ENCODE measurements at regions not wholly inside any gene's neighbourhood (a gene's known extent, or its start where the extent isn't known, plus 50 kb on each side); places are given as distances from the start of the nearest gene placed in this dataset.

GRCh38 chr1:22275167-22275566 lies 132.3 kb upstream of the WNT4 start:
- Histone ChIP-seq H3K27me3 (ENCODE audit: insufficient read depth, low read depth) (peaks cover 49% of the 10 kb centered on the region), H3K9ac (no peak overlapping the region), H2AFZ (ENCODE audit: low read depth) (no peak overlapping the region), H3K79me2 (ENCODE audit: insufficient read depth, low read depth) (no peaks in the 10 kb centered on the region), H3K36me3 (ENCODE audit: insufficient read depth) (no peaks in the 10 kb centered on the region), H3K4me3 (IDR thresholded peaks at IDR 0.05; ENCODE audit: insufficient read depth, low read depth, low read length) (no peak overlapping the region), H3K27ac (no peak overlapping the region), H4K20me1 (ENCODE audit: insufficient read depth) (no peaks in the 10 kb centered on the region), H3K4me2 (no peak overlapping the region), H3K4me1 (ENCODE audit: low read depth, poor library complexity, severe bottlenecking) (no peaks in the 10 kb centered on the region)
- TF ChIP-seq CTCF (conservative IDR thresholded peaks at IDR 0.05; ENCODE audit: low read depth, low read length) = no peak

GRCh38 chr1:22275626-22276395 lies 132.9 kb upstream of the WNT4 start:
- Histone ChIP-seq H3K4me3 (IDR thresholded peaks at IDR 0.05; ENCODE audit: insufficient read depth, low read depth, low read length) (no peak overlapping the region), H3K79me2 (ENCODE audit: insufficient read depth, low read depth) (no peaks in the 10 kb centered on the region), H4K20me1 (ENCODE audit: insufficient read depth) (no peaks in the 10 kb centered on the region), H3K27ac (no peak overlapping the region), H3K27me3 (ENCODE audit: insufficient read depth, low read depth) (peaks cover 50% of the 10 kb centered on the region), H2AFZ (ENCODE audit: low read depth) (no peak overlapping the region), H3K9ac (no peak overlapping the region), H3K4me2 (no peak overlapping the region), H3K36me3 (ENCODE audit: insufficient read depth) (no peaks in the 10 kb centered on the region), H3K4me1 (ENCODE audit: low read depth, poor library complexity, severe bottlenecking) (no peaks in the 10 kb centered on the region)
- peak; percentile 32; the same call in 1 of the 2 replicates for TF ChIP-seq CTCF (conservative IDR thresholded peaks at IDR 0.05; ENCODE audit: low read depth, low read length)

GRCh38 chr1:22276396-22276748 lies 133.5 kb upstream of the WNT4 start:
- TF ChIP-seq CTCF (conservative IDR thresholded peaks at IDR 0.05; ENCODE audit: low read depth, low read length) = no peak
- Histone ChIP-seq H3K36me3 (ENCODE audit: insufficient read depth) (no peaks in the 10 kb centered on the region), H4K20me1 (ENCODE audit: insufficient read depth) (no peaks in the 10 kb centered on the region), H2AFZ (ENCODE audit: low read depth) (no peak overlapping the region), H3K4me3 (IDR thresholded peaks at IDR 0.05; ENCODE audit: insufficient read depth, low read depth, low read length) (no peak overlapping the region), H3K27me3 (ENCODE audit: insufficient read depth, low read depth) (peaks cover 46% of the 10 kb centered on the region), H3K27ac (no peak overlapping the region), H3K9ac (no peak overlapping the region), H3K4me1 (ENCODE audit: low read depth, poor library complexity, severe bottlenecking) (no peaks in the 10 kb centered on the region), H3K4me2 (no peak overlapping the region), H3K79me2 (ENCODE audit: insufficient read depth, low read depth) (no peaks in the 10 kb centered on the region)

GRCh38 chr1:22277662-22278061 lies 134.8 kb upstream of the WNT4 start:
- Histone ChIP-seq H3K4me1 (ENCODE audit: low read depth, poor library complexity, severe bottlenecking) (no peaks in the 10 kb centered on the region), H3K27ac (no peak overlapping the region), H3K36me3 (ENCODE audit: insufficient read depth) (no peaks in the 10 kb centered on the region), H3K4me3 (IDR thresholded peaks at IDR 0.05; ENCODE audit: insufficient read depth, low read depth, low read length) (no peak overlapping the region), H3K27me3 (ENCODE audit: insufficient read depth, low read depth) (peaks cover 41% of the 10 kb centered on the region; the same call in 1 of the 2 replicates), H4K20me1 (ENCODE audit: insufficient read depth) (no peaks in the 10 kb centered on the region), H3K4me2 (no peak overlapping the region), H2AFZ (ENCODE audit: low read depth) (no peak overlapping the region), H3K79me2 (ENCODE audit: insufficient read depth, low read depth) (no peaks in the 10 kb centered on the region), H3K9ac (no peak overlapping the region)
- no peak for TF ChIP-seq CTCF (conservative IDR thresholded peaks at IDR 0.05; ENCODE audit: low read depth, low read length)

Data from KMS-11 (cell line).